K562 (cell line): ENCODE measurements at regions not wholly inside any gene's neighbourhood (a gene's known extent, or its start where the extent isn't known, plus 50 kb on each side); places are given as distances from the start of the nearest gene placed in this dataset.

ENCODE experiments used
- ATAC-seq: fragments of 200-7000 bp; cut with Tn5 transposase; 3 replicates; pipeline ENCODE4 v1.9.1; 2020; ENCODE audit warnings: moderate library complexity
- BruUV-seq: library from RNA; stranded (reverse); fragments of 400-500 nt; replicated peaks from 2 replicates; lab custom pipeline; 2021; lab: Mats Ljungman, UMichigan
- CTCF ChIA-PET: fragments of 300-600 bp; formaldehyde crosslinking; extraction: SDS; loops from one replicate; lab custom pipeline; 2021; ENCODE audit warnings: low intra/inter-chr PET ratio; lab: Yijun Ruan, JAX
- POLR2A ChIA-PET: fragments of 300-600, 350-650 bp; sonication (Branson Sonifier 250); formaldehyde crosslinking; extraction: SDS; loops from one replicate; lab custom pipeline; 2021; ENCODE audit warnings: antibody characterized with exemption, inconsistent platforms; lab: Yijun Ruan, JAX
- DNase-seq, 4 experiments: peaks; one replicate each; pipeline versions ENCODE4 v3.0.0 to v3.0.0-alpha.2; 2011 to 2018; ENCODE audit warnings: low spot score in 3 of 4, mixed read lengths in 3 of 4; ENCODE audit errors: extremely low read depth in 1 of 4
- FAIRE-seq: peaks from 2 replicates; lab custom pipeline; 2011; peaks lifted over from hg19 to GRCh38; lab: Jason Lieb, UNC
- H2AFZ ChIP-seq: 2 replicates; pipeline ENCODE4 v1.6.0; 2011; ENCODE audit warnings: low read depth, low read length, control low read depth, inconsistent platforms
- H3K27ac ChIP-seq: fragments of 200-600 bp; 3 replicates; pipeline ENCODE4 v1.8.0; 2011; ENCODE audit warnings: low read depth, mild to moderate bottlenecking, control low read depth, inconsistent platforms, low read length, moderate library complexity, mixed read lengths; ENCODE audit errors: extremely low read depth
- H3K27me3 ChIP-seq, 2 experiments: fragments of 300-600 bp in 1 of 2; 2 replicates in 1 of 2; 3 replicates in 1 of 2; pipeline versions ENCODE4 v1.6.0 to v1.8.0; 2011; ENCODE audit warnings: inconsistent platforms in 2 of 2, low read length in 2 of 2, mild to moderate bottlenecking in 1 of 2, mixed read lengths in 1 of 2, moderate library complexity in 1 of 2; ENCODE audit not compliant: control insufficient read depth in 2 of 2, insufficient read depth in 2 of 2
- H3K36me3 ChIP-seq: fragments of 300-600 bp; 3 replicates; pipeline ENCODE4 v1.8.0; 2011; ENCODE audit warnings: mild to moderate bottlenecking, low read length, inconsistent platforms; ENCODE audit not compliant: control insufficient read depth, insufficient read depth
- H3K4me1 ChIP-seq, 2 experiments: fragments of 200-600 bp in 1 of 2; replicated peaks in 1 of 2; 2 replicates in 1 of 2; 3 replicates in 1 of 2; pipeline versions ENCODE4 v1.5.1 to v1.8.0; 2011; ENCODE audit warnings: inconsistent platforms in 2 of 2, low read length in 2 of 2, mild to moderate bottlenecking in 1 of 2, mixed read lengths in 1 of 2, moderate library complexity in 1 of 2; ENCODE audit not compliant: control insufficient read depth in 2 of 2, insufficient read depth in 2 of 2
- H3K4me2 ChIP-seq: 2 replicates; pipeline ENCODE4 v1.6.1; 2011; ENCODE audit warnings: low read length, control low read depth, inconsistent platforms, mixed read lengths; ENCODE audit not compliant: insufficient read depth
- H3K4me3 ChIP-seq: fragments of 200-600 bp; sonication (generic), shearing (Covaris generic); 2 replicates; pipeline ENCODE4 v1.5.1; 2016; ENCODE audit warnings: control low read depth, inconsistent platforms
- H3K79me2 ChIP-seq: fragments of 200-600 bp; 3 replicates; pipeline ENCODE4 v1.8.0; 2011; ENCODE audit warnings: low read length, inconsistent platforms; ENCODE audit not compliant: control insufficient read depth, insufficient read depth
- H3K9ac ChIP-seq, 2 experiments: 2 replicates each; pipeline versions ENCODE4 v1.6.0 to v1.6.1; 2011; ENCODE audit warnings: low read depth in 2 of 2, low read length in 2 of 2, control low read depth in 1 of 2, inconsistent platforms in 1 of 2, mild to moderate bottlenecking in 1 of 2, mixed read lengths in 1 of 2; ENCODE audit not compliant: insufficient read depth in 1 of 2
- H3K9me1 ChIP-seq: one replicate; pipeline ENCODE4 v1.6.0; 2011; ENCODE audit warnings: inconsistent platforms, mild to moderate bottlenecking, low read length, moderate library complexity; ENCODE audit not compliant: control insufficient read depth, insufficient read depth
- H3K9me3 ChIP-seq: replicated peaks from 2 replicates; pipeline ENCODE4 v1.5.1; 2011; ENCODE audit warnings: low read depth, low read length, inconsistent platforms; ENCODE audit not compliant: control insufficient read depth, insufficient read depth
- H4K20me1 ChIP-seq: replicated peaks from 2 replicates; pipeline ENCODE4 v1.6.1; 2011; ENCODE audit warnings: low read length, inconsistent platforms, mixed read lengths; ENCODE audit not compliant: control insufficient read depth, insufficient read depth
- DMBX1 ChIP-seq: fragments of 250-450 bp; sonication (Bioruptor Pico); IDR thresholded peaks from 2 replicates; pipeline ENCODE4 v1.8.0; 2022; ENCODE audit warnings: inconsistent platforms, mild to moderate bottlenecking, moderate library complexity, borderline replicate concordance
- ESRRA ChIP-seq: fragments of 450-650 bp; IDR thresholded peaks from 2 replicates; pipeline ENCODE4 v1.6.1; 2014; ENCODE audit warnings: low read depth, mild to moderate bottlenecking, moderate library complexity, borderline replicate concordance
- FOXA1 ChIP-seq: fragments of 450-650 bp; IDR thresholded peaks from 2 replicates; pipeline ENCODE4 v1.6.1; 2016; ENCODE audit warnings: mild to moderate bottlenecking, borderline replicate concordance
- MYNN ChIP-seq, 2 experiments: sonication (generic); formaldehyde crosslinking in 1 of 2; IDR thresholded peaks; 2 replicates each; pipeline versions ENCODE4 v1.5.0 to v1.6.1; 2016 to 2020; ENCODE audit warnings: antibody characterized with exemption in 1 of 2, missing genetic modification reagents in 1 of 2
- NONO ChIP-seq, 2 experiments: fragments of 200-400 bp in 1 of 2; fragments of 450-650 bp in 1 of 2; formaldehyde crosslinking in 1 of 2; IDR thresholded peaks; 2 replicates each; pipeline ENCODE4 v1.6.1; 2017; ENCODE audit warnings: low read depth in 2 of 2, mild to moderate bottlenecking in 2 of 2, moderate library complexity in 2 of 2, low read length in 1 of 2
- PCBP1 ChIP-seq: fragments of 200-400 bp; formaldehyde crosslinking; IDR thresholded peaks from 2 replicates; pipeline ENCODE4 v1.6.1; 2018; ENCODE audit warnings: mild to moderate bottlenecking, low read depth, low read length; ENCODE audit not compliant: poor library complexity, severe bottlenecking
- SRSF3 ChIP-seq: fragments of 200-400 bp; formaldehyde crosslinking; IDR thresholded peaks from 2 replicates; pipeline ENCODE4 v1.6.1; 2016; ENCODE audit warnings: mild to moderate bottlenecking, low read length, moderate library complexity; ENCODE audit not compliant: insufficient read depth
- ZBTB17 ChIP-seq: fragments of 450-650 bp; formaldehyde crosslinking; IDR thresholded peaks from 2 replicates; pipeline ENCODE4 v1.4.0; 2020; ENCODE audit warnings: mild to moderate bottlenecking
- ZBTB8A ChIP-seq: fragments of 450-650 bp; IDR thresholded peaks from 2 replicates; pipeline ENCODE4 v1.6.1; 2018; ENCODE audit warnings: mild to moderate bottlenecking, moderate library complexity; ENCODE audit not compliant: partially characterized antibody
- WGBS: fragments of 100-300 bp; shearing (Covaris generic); methylation state at CpG from one replicate; pipeline ENCODE4 v1.1.6; 2016; ENCODE audit warnings: low coverage, mixed read lengths; ENCODE audit not compliant: insufficient coverage; ENCODE audit errors: missing lambda C conversion rate; 5-methylcytosine and 5-hydroxymethylcytosine counted together
- in situ Hi-C: fragments of 300-500 bp; cut with MboI; formaldehyde crosslinking; loops from 4 replicates; pipeline ENCODE4 v1.15.0; 2018; ENCODE audit warnings: inconsistent platforms, mixed read lengths
- intact Hi-C: fragments of 100-400 bp; cut with micrococcal nuclease; formaldehyde crosslinking; loops from 2 replicates; pipeline ENCODE4 v1.14.2; 2022
- TF ChIP-seq, protein P1 (sequence below): fragments of 450-650 bp; IDR thresholded peaks from 2 replicates; pipeline ENCODE4 v1.6.1; 2016; ENCODE audit warnings: missing biosample characterization, missing genetic modification characterization
- TF ChIP-seq, protein P2 (sequence below), 2 experiments: IDR thresholded peaks; 2 replicates each; pipeline ENCODE4 v1.6.1; 2011; ENCODE audit warnings: borderline replicate concordance in 1 of 2, control low read depth in 1 of 2, low read depth in 1 of 2, low read length in 1 of 2, mild to moderate bottlenecking in 1 of 2, mixed read lengths in 1 of 2, moderate library complexity in 1 of 2; ENCODE audit not compliant: insufficient read depth in 1 of 2, insufficient read length in 1 of 2, poor library complexity in 1 of 2, severe bottlenecking in 1 of 2; ENCODE audit errors: extremely low read depth in 1 of 2
- TF ChIP-seq, protein P3 (sequence below): sonication (generic); formaldehyde crosslinking; IDR thresholded peaks from 2 replicates; pipeline ENCODE4 v1.8.0; 2022; ENCODE audit warnings: mild to moderate bottlenecking, missing genetic modification reagents, borderline replicate concordance

DNA sequence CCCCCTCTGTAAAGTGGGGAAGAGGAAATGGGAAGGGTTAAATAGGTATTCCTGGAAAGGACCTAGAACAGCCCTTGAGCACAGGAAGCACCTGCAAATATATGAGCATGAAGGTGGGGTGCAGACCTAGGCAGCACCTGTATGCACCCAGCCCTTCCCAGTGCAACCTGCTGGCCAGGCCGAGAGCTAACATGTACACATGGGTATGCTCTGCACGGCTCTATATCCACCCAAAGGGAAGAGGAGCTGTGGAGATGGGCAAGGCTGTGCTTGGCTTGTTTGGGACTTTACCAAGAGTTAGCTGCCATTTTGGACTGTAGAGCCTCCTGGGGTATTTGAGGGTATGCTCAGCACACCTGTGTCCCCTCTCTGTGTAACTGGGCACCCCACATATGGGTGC is 171.2 kb downstream of the KLF13 start:
- 0% methylated on average over 1 of the region's 2 CpGs for WGBS
- Histone ChIP-seq H3K4me3 (no peak overlapping the region), H3K27me3 (peaks cover 0 to 23% of the 10 kb centered on the region in 2 experiments; a peak in 1 of 5 replicates), H3K36me3 (no peaks in the 10 kb centered on the region), H3K4me1 (no peaks in the 10 kb centered on the region), H3K79me2 (no peaks in the 10 kb centered on the region), H3K9ac (no peak overlapping the region)
- FAIRE-seq, result no peak
- intact Hi-C loops (no loop called here), in situ Hi-C loops (no loop called here)
- ChIA-PET CTCF (no interaction called here), POLR2A (no interaction called here)
- TF ChIP-seq PCBP1 (no peak), ZBTB17 (CRISPR knock-in tag) (no peak), DMBX1 (CRISPR knock-in tag) (no peak), ESRRA (no peak), NONO (IDR thresholded peaks at IDR 0.05; ENCODE audit: low read depth in 2 of 2, low read length in 1 of 2) (no peak), SRSF3 (no peak), ZBTB8A (no peak), FOXA1 (no peak), MYNN (IDR thresholded peaks at IDR 0.05) (no peak), MYNN (CRISPR knock-in tag; IDR thresholded peaks at IDR 0.05) (no peak)
- TF ChIP-seq, protein P1, sequence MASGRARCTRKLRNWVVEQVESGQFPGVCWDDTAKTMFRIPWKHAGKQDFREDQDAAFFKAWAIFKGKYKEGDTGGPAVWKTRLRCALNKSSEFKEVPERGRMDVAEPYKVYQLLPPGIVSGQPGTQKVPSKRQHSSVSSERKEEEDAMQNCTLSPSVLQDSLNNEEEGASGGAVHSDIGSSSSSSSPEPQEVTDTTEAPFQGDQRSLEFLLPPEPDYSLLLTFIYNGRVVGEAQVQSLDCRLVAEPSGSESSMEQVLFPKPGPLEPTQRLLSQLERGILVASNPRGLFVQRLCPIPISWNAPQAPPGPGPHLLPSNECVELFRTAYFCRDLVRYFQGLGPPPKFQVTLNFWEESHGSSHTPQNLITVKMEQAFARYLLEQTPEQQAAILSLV, result no peak
- TF ChIP-seq, protein P2, sequence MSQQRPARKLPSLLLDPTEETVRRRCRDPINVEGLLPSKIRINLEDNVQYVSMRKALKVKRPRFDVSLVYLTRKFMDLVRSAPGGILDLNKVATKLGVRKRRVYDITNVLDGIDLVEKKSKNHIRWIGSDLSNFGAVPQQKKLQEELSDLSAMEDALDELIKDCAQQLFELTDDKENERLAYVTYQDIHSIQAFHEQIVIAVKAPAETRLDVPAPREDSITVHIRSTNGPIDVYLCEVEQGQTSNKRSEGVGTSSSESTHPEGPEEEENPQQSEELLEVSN (IDR thresholded peaks at IDR 0.05; ENCODE audit: borderline replicate concordance in 1 of 2, extremely low read depth in 1 of 2, insufficient read depth in 1 of 2, insufficient read length in 1 of 2, low read depth in 1 of 2, low read length in 1 of 2, poor library complexity in 1 of 2, severe bottlenecking in 1 of 2), result no peak
- TF ChIP-seq, protein P3, sequence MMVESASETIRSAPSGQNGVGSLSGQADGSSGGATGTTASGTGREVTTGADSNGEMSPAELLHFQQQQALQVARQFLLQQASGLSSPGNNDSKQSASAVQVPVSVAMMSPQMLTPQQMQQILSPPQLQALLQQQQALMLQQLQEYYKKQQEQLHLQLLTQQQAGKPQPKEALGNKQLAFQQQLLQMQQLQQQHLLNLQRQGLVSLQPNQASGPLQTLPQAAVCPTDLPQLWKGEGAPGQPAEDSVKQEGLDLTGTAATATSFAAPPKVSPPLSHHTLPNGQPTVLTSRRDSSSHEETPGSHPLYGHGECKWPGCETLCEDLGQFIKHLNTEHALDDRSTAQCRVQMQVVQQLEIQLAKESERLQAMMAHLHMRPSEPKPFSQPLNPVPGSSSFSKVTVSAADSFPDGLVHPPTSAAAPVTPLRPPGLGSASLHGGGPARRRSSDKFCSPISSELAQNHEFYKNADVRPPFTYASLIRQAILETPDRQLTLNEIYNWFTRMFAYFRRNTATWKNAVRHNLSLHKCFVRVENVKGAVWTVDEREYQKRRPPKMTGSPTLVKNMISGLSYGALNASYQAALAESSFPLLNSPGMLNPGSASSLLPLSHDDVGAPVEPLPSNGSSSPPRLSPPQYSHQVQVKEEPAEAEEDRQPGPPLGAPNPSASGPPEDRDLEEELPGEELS (CRISPR knock-in tag), result no peak
- TF ChIP-seq, all 486 proteins: peak for 0
- Histone ChIP-seq H2AFZ (no peak overlapping the region), H3K9me3 (no peaks in the 10 kb centered on the region), H3K9me1 (no peaks in the 10 kb centered on the region), H4K20me1 (no peaks in the 10 kb centered on the region), H3K27ac (no peak overlapping the region), H3K4me2 (no peak overlapping the region)
- BruUV-seq, result no TSS peak
- DNase-seq (no peak), ATAC-seq (no peak)
